ENCODE measurements at regions not wholly inside any gene's neighbourhood (a gene's known extent, or its start where the extent isn't known, plus 50 kb on each side); places are given as distances from the start of the nearest gene placed in this dataset.
"Not testable (repeated sequence)": the region's sequence is repeated elsewhere in the genome, so short reads cannot be mapped to it uniquely, and the experiment has no call there.

GRCh38 chr4:64756016-64756415 lies 346.8 kb upstream of the TECRL start:
- no peaks in the 10 kb centered on the region for H3K36me3 ChIP-seq (ENCODE audit: low read depth)
- intact Hi-C loops (cut with DNase I, micrococcal nuclease), result no loop called here
- no peak for TF ChIP-seq CTCF (IDR thresholded peaks at IDR 0.05)

GRCh38 chr4:64747919-64748715 lies 338.9 kb upstream of the TECRL start:
- H3K36me3 ChIP-seq (ENCODE audit: low read depth), result no peaks in the 10 kb centered on the region
- H3K9me3 ChIP-seq, result no peaks in the 10 kb centered on the region
- ATAC-seq (no peak), DNase-seq (peak in 1 of 3 donors; percentile 27)
- H3K4me3 ChIP-seq, result no peak overlapping the region
- TF ChIP-seq CTCF (IDR thresholded peaks at IDR 0.05), result no peak
- intact Hi-C loops (cut with DNase I, micrococcal nuclease), result no loop called here
- no peaks in the 10 kb centered on the region for H3K4me1 ChIP-seq (ENCODE audit: low read depth)

More at GRCh38 chr4:64756016-64756415, 346.8 kb upstream of the TECRL start:
- H3K9me3 ChIP-seq, result peaks cover 4% of the 10 kb centered on the region
- no peak for ATAC-seq
- no peak overlapping the region for H3K4me3 ChIP-seq
- no peak for DNase-seq
- no peaks in the 10 kb centered on the region for H3K4me1 ChIP-seq (ENCODE audit: low read depth)

- no peak for TF ChIP-seq CTCF (IDR thresholded peaks at IDR 0.05)
- Histone ChIP-seq H3K9me3 (no peaks in the 10 kb centered on the region), H3K4me3 (no peak overlapping the region), H3K4me1 (ENCODE audit: low read depth) (no peaks in the 10 kb centered on the region), H3K36me3 (ENCODE audit: low read depth) (no peaks in the 10 kb centered on the region)
- no peak for ATAC-seq
- intact Hi-C loops (cut with DNase I, micrococcal nuclease), result no loop called here
- no peak for DNase-seq
Observed at GRCh38 chr4:64738240-64738639, 329.0 kb upstream of the TECRL start.

GRCh38 chr4:64737854-64738138 lies 328.5 kb upstream of the TECRL start:
- ATAC-seq; H3K4me1 ChIP-seq (ENCODE audit: low read depth); DNase-seq; intact Hi-C loops (cut with DNase I, micrococcal nuclease); H3K4me3 ChIP-seq; H3K9me3 ChIP-seq; H3K36me3 ChIP-seq (ENCODE audit: low read depth): not testable (repeated sequence)

GRCh38 chr4:64737026-64737853 lies 328.0 kb upstream of the TECRL start:
- H3K4me1 ChIP-seq (ENCODE audit: low read depth), result no peaks in the 10 kb centered on the region
- DNase-seq, result no peak
- no peak overlapping the region for H3K4me3 ChIP-seq
- no peak for ATAC-seq
- no peaks in the 10 kb centered on the region for H3K36me3 ChIP-seq (ENCODE audit: low read depth)
- intact Hi-C loops (cut with DNase I, micrococcal nuclease), result no loop called here
- TF ChIP-seq CTCF (IDR thresholded peaks at IDR 0.05), result no peak
- H3K9me3 ChIP-seq, result no peaks in the 10 kb centered on the region

- H3K36me3 ChIP-seq (ENCODE audit: low read depth), result no peaks in the 10 kb centered on the region
- no peak for ATAC-seq
- no peak for DNase-seq
- no peak for TF ChIP-seq CTCF (IDR thresholded peaks at IDR 0.05)
- H3K4me1 ChIP-seq (ENCODE audit: low read depth), result no peaks in the 10 kb centered on the region
- no peaks in the 10 kb centered on the region for H3K9me3 ChIP-seq
- no peak overlapping the region for H3K4me3 ChIP-seq
- intact Hi-C loops (cut with DNase I, micrococcal nuclease), result no loop called here
Observed at GRCh38 chr4:64729561-64729960, 320.3 kb upstream of the TECRL start.

Data from mucosa of descending colon (tissue), 3 donors.